Lower leg skin (tissue), 4 donors: ENCODE measurements at regions not wholly inside any gene's neighbourhood (a gene's known extent, or its start where the extent isn't known, plus 50 kb on each side); places are given as distances from the start of the nearest gene placed in this dataset.

Experiments
- DNase-seq, 2 donors: peaks; one replicate each; pipeline ENCODE4 v3.0.0-alpha.2; 2019; ENCODE audit warnings: low spot score in 2 of 2
- H3K4me3 ChIP-seq: fragments of 200-600 bp; sonication (generic); 2 replicates; pipeline ENCODE4 v1.5.1; 2017; ENCODE audit warnings: mild to moderate bottlenecking, low read depth; ENCODE audit not compliant: poor library complexity, severe bottlenecking
- POLR2A ChIP-seq, 2 donors: fragments of 450-650 bp; IDR thresholded peaks; one replicate each; pipeline ENCODE4 v1.6.1; 2016 to 2017; ENCODE audit warnings: antibody characterized with exemption in 2 of 2, mild to moderate bottlenecking in 1 of 2, moderate library complexity in 1 of 2
- WGBS, 2 donors: methylation state at CpG; one replicate each; pipeline ENCODE4 v1.1.5; 2018; 5-methylcytosine and 5-hydroxymethylcytosine counted together
- intact Hi-C: fragments of 100-400 bp; cut with DNase I; formaldehyde crosslinking; loops from one replicate; pipeline ENCODE4 v1.15.0; 2023; ENCODE audit warnings: low total_unique reads
- TF ChIP-seq, protein P1 (sequence below), 3 donors: fragments of 450-650 bp; IDR thresholded peaks; one replicate each; pipeline ENCODE4 v1.5.1; 2016; ENCODE audit warnings: antibody characterized with exemption in 3 of 3, mild to moderate bottlenecking in 3 of 3, moderate library complexity in 2 of 3

DNA sequence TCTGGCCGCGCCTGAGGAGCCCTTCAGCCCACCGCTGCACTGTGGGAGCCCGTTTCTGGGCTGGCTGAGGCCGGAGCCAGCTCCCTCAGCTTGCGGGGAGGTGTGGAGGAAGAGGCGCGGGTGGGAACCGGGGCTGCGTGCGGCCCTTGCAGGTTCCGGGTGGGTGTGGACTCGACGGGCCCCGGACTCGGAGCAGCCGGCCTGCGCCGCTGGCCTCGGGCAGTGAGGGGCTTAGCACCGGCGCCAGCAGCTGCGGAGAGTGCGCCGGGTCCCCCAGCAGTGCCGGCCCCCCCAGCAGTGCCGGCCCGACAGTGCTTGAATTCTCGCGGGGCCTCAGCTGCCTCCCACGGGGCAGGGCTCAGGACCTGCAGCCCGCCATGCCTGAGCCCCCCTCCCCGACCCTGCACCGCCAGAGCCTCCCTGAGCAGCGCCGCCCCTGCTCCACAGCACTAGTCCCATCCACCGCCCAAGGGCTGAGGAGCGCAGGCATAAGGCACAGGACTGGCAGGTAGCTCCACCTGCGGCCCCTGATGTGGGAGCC, 534.2 kb downstream of the ZNF804A start:
- intact Hi-C loops = no loop called here
- H3K4me3 ChIP-seq = no peak overlapping the region
- TF ChIP-seq, protein P1, sequence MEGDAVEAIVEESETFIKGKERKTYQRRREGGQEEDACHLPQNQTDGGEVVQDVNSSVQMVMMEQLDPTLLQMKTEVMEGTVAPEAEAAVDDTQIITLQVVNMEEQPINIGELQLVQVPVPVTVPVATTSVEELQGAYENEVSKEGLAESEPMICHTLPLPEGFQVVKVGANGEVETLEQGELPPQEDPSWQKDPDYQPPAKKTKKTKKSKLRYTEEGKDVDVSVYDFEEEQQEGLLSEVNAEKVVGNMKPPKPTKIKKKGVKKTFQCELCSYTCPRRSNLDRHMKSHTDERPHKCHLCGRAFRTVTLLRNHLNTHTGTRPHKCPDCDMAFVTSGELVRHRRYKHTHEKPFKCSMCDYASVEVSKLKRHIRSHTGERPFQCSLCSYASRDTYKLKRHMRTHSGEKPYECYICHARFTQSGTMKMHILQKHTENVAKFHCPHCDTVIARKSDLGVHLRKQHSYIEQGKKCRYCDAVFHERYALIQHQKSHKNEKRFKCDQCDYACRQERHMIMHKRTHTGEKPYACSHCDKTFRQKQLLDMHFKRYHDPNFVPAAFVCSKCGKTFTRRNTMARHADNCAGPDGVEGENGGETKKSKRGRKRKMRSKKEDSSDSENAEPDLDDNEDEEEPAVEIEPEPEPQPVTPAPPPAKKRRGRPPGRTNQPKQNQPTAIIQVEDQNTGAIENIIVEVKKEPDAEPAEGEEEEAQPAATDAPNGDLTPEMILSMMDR (IDR thresholded peaks at IDR 0.05) = no peak
- TF ChIP-seq POLR2A (IDR thresholded peaks at IDR 0.05) = no peak
- WGBS, 2 donors = 93 to 95% methylated on average over 25 to 32 of the region's 39 CpGs
- peak in 1 of 2 donors; percentile 73 for DNase-seq

DNA sequence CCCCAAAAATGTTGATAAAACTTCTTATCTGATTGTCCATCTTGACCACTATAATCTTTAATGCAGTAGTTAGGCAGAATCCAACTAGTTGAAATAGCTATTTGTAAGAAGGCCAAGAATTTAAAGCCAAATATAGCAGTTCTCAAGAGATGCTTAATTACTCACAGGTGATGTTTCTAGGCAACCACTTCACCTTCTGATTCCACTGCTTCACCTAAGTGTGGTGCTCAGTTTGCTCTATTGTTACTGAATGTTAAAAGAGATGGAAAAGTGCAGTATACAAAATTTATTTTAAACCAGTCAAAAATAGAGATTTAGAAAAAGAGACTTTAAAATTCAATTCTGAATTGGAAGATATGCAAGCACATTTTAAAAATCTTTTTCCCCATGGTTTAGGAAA, 539.4 kb downstream of the ZNF804A start:
- no peak overlapping the region for H3K4me3 ChIP-seq
- intact Hi-C loops = no loop called here
- TF ChIP-seq POLR2A (IDR thresholded peaks at IDR 0.05) = no peak
- TF ChIP-seq, protein P1 (IDR thresholded peaks at IDR 0.05) = no peak
- no peak for DNase-seq

DNA sequence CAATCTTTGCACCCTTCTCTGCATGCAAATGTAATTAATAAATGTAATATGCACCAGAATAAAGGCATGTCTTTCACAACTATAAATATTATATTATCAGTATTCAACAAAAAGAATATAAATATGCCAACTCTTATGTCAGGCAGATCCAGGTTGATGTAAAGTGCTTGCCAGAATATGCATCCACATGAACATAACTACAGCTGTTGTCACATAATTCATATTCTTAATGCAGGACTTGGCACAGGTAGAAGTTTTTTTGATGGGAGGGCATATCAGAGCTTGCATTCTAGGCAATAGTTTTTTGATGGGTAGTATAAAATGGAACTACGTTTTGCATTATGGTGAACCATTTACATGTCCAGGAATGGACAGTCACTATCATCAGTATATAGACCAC, 544.3 kb downstream of the ZNF804A start:
- H3K4me3 ChIP-seq = no peak overlapping the region
- intact Hi-C loops = no loop called here
- no peak for TF ChIP-seq POLR2A (IDR thresholded peaks at IDR 0.05)
- TF ChIP-seq, protein P1 (IDR thresholded peaks at IDR 0.05) = no peak
- 53 to 54% methylated on average over 1 of the region's 1 CpG for WGBS, 2 donors
- no peak for DNase-seq

DNA sequence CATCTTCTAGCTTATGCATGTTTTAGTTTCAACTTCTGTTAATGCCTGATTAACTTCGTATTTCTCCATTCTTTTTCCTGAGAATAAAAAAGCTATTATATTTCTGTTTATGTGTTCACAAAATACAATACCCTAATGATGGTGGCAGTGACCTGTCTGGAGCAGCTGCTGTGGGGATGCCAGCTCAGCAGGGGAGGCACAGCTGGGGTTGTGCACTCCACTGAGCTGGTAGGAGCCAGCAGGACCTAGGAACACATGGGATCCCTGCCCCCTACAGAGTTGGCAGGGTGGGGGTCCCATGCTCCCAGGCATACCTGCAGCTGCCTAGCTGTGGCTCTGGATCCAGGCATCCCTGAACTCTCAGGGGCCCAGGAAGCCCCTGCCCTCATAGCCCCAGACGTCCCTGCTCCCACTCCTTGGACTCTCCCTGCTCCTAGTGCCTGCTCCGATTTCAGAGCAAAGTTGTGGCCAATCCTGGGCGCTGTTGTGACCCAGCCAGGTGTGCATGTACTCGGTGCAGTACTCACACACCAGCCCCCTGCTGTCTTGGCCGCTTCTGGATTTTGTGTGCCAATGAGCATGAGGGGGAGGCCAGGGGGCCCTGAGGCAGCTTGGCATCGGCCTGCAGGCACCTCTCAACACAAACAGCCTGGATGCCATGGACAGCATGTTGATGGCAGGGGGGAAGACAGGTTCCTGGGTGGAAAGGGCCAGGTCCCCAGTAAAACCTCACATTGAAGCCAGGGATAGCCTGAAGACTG, 546.0 kb downstream of the ZNF804A start:
- intact Hi-C loops = no loop called here
- WGBS, 2 donors = 62 to 71% methylated on average over 7 of the region's 7 CpGs

GRCh38 chr2:185145316-185146121, 547.2 kb downstream of the ZNF804A start:
- peak in 1 of 2 donors; percentile 74 for DNase-seq
- intact Hi-C loops = no loop called here
- H3K4me3 ChIP-seq = no peak overlapping the region
- TF ChIP-seq, protein P1 (IDR thresholded peaks at IDR 0.05) = no peak
- TF ChIP-seq POLR2A (IDR thresholded peaks at IDR 0.05) = no peak
- WGBS, 2 donors = 53 to 73% methylated on average over 9 to 11 of the region's 11 CpGs

More for the DNA sequence above, 546.0 kb downstream of the ZNF804A start:
- TF ChIP-seq, protein P1 (IDR thresholded peaks at IDR 0.05) = no peak
- no peak for TF ChIP-seq POLR2A (IDR thresholded peaks at IDR 0.05)
- no peak for DNase-seq
- H3K4me3 ChIP-seq = no peak overlapping the region
